CD4-positive, alpha-beta T cell treated with Interleukin-17A for 1 hour (primary cell): ENCODE measurements at regions not wholly inside any gene's neighbourhood (a gene's known extent, or its start where the extent isn't known, plus 50 kb on each side); places are given as distances from the start of the nearest gene placed in this dataset.
"Not testable (repeated sequence)": the region's sequence is repeated elsewhere in the genome, so short reads cannot be mapped to it uniquely, and the experiment has no call there.

Source experiments
- DNase-seq: peaks from one replicate; pipeline ENCODE4 v3.0.0-alpha.2; 2020

DNA sequence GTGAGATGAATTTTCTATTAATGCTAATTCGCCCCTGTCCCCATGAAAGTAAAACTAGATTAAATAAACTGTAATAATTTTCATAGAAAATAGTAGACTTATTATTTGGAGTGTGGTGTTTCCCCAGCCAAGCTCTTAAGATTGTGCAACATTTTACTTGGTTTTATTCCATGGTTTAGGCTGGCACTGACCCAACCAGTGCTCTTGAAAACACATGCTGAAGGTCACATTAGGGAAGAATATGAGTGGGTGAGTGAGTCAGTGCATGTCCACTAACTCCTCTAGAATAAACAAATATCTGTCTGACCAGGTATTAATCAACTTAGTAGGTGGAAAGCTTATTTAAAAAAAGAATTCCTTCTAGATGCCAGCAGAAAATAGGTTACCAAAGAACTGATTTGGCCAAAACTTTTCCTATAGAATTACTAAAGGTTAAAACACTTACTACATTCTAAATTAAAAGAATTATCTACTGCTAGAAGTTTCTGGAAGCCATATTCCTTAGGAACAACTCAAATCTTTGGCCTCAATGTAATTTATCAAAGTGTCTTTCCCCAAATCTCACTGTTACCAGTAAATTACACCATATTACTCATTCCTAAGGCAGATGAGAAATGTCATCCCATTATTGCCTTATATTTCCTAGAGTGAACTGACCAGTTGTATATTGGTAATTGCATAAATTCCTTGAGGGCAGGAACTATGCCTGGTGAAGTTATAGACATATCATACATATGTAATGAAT lies 89.7 kb upstream of the RGS1 start:
- no peak for DNase-seq

DNA sequence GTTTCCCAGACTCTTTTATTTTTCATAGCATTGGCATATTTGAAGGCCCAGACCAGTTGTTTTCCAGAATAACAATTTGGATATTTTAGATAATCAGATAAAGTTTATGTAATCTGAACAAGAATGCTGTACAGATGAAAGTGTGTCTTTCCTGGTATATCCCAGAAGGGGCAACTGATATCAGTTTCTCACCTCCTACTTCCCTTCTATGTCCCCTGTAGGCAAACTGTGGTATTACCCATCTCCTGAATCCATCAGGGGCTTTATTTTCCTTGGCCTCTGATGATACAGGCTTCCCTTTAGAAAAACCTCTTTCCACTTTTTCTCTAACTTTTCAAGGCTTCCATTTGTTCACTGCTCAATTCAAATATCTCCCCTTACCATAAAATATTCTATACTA lies 87.5 kb upstream of the RGS1 start:
- no peak for DNase-seq

GRCh38 chr1:192489047-192489446 lies 86.5 kb upstream of the RGS1 start:
- DNase-seq: no peak

DNA sequence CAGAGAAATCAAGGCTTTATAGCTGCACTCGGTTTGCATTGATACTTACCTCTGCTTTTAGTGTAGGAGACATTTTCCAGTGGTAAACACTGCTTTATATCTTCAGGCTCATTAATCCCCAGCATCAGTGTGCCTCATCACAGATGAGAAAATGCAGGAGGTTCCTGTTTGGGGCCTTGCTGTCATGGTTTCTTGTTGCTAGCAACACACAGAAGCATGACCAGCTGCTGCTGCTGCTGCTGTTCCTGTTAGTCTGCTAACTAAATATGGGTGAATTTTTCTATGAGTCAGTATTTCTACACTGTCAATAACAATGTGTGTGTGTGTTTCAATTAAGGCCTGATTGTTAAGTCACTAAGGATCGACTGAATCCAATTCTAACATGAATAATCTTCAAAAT lies 85.8 kb upstream of the RGS1 start:
- DNase-seq: peak; percentile 23

DNA sequence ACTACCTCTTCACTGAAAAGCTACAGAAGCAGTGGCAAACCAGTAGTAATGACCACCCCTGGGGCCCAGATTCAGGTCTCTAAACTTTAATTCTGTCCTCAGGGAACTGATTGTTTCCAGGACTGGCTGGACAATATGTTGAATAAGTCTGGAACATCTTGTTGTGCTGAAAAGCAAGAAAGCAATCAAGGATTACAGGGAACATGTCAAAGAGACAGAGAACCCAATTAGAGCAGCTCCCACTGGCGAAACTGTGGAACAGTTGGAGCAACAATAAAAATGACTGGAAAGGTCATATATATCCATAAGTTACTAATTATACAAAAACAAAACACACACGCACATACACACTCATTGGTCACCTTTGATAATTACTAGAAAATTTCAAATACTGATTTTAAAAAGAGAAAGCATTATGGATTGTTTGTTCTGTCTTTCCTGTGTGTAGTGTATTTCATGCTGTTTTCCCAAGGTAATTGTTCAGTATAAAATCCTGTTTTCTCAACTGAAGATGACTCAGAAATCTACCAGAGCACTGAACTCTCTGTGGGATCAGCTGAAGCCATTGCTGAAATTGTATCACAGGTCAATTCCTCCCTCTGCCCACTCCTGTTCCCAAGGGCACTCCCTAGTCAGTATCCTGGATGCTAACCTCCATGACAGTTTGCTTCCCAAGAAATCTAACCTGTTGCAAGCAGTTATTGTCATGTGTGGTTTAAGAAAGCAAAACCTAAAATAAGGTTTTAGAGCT lies 83.6 kb upstream of the RGS1 start:
- no peak for DNase-seq

GRCh38 chr1:192493584-192493983 lies 82.0 kb upstream of the RGS1 start:
- no peak for DNase-seq

GRCh38 chr1:192496369-192497056 lies 79.1 kb upstream of the RGS1 start:
- no peak for DNase-seq

DNA sequence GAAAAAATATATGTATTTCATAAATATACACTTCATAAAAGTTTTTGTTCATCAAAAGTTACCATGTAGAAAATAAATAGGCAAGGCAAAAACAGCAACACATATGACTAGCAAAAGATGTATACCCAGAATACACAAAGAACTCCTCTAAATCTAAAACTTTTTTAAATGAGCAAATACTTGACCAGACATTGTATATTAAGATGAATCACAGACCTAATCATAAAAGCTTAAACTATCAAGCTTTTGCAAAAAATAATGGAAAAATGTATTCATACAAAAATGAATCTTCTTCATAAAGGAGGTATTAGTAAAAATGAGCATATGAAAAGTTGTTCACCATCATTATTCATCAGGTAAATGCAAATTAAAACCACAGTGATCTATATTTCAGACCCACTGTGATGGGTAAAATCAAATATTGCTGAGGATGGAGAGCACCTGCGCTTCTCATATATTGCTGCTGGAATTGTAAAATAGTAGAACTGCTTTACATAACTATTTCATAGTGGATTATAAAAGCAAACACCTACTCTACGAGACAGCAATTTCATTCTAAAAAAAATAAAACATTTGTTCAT lies 78.3 kb upstream of the RGS1 start:
- DNase-seq: no peak

- DNase-seq: not testable (repeated sequence)
Measured at GRCh38 chr1:192498092-192498491, 77.5 kb upstream of the RGS1 start.

DNA sequence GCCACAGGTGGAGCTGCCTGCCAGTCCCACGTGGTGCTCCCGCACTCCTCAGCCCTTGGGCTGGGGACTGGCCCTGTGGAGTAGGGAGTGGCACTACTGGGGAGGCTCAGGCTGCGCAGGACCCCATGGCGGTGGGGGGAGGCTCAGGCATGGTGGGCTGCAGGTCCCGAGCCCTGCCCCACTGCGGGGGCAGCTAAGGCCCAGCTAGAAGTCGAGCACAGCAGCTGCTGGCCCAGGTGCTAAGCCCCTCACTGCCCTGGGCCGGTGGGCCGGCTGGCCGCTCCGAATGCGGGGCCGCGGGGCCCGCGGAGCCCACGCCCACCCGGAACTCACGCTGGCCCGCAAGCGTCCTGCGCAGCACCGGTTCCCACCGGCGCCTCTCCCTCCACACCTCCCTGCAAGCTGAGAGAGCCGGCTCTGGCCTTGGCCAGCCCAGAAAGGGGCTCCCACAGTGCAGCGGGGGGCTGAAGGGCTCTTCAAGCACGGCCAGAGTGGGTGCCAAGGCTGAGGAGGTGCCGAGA lies 76.5 kb upstream of the RGS1 start:
- not testable (repeated sequence) for DNase-seq

- DNase-seq: not testable (repeated sequence)
Measured at GRCh38 chr1:192500541-192500940, 75.0 kb upstream of the RGS1 start.

GRCh38 chr1:192506741-192507155 lies 68.8 kb upstream of the RGS1 start:
- peak; percentile 46 for DNase-seq

GRCh38 chr1:192512426-192513162 lies 63.0 kb upstream of the RGS1 start:
- DNase-seq: no peak

GRCh38 chr1:192513196-192513595 lies 62.4 kb upstream of the RGS1 start:
- DNase-seq: no peak

- DNase-seq: no peak
Measured at GRCh38 chr1:192513697-192514096, 61.9 kb upstream of the RGS1 start.

- DNase-seq: peak; percentile 86
Measured at GRCh38 chr1:192516776-192517297, 58.7 kb upstream of the RGS1 start.

DNA sequence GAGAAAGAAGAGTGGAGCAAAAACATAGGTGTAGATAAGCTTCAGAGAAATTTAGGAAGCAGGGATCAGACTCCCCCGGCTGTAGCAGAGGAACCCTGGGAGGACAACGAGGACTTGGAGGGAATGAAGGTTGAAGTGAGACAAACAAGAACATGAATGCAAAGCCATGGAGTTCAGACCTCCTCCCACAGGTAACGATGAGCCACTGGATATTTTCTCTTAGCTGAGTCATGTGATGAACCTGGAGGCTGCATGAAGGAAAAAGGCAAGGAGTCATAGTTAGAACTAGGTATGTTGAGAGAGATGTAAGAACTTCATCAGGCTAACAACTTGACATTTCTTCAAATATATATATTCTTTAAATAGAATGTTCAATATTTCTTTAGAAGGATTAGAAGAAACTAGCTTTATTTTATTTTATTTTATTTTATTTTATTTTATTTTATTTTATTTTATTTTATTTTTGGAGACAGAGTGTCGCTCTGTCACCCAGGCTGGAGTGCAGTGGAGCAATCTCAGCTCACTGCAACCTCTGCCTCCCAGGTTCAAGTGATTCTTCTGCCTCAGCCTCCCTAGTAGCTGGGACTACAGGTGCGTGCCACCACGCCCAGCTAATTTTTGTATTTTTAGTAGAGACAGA lies 57.7 kb upstream of the RGS1 start:
- not testable (repeated sequence) for DNase-seq

- no peak for DNase-seq
Measured at GRCh38 chr1:192518700-192519099, 56.9 kb upstream of the RGS1 start.

GRCh38 chr1:192521734-192522133 lies 53.8 kb upstream of the RGS1 start:
- DNase-seq: peak; percentile 33

GRCh38 chr1:192522673-192523072 lies 52.9 kb upstream of the RGS1 start:
- DNase-seq: no peak

- DNase-seq: no peak
Measured at GRCh38 chr1:192524223-192524622, 51.4 kb upstream of the RGS1 start.
